Left lung (tissue), 4 donors: ENCODE measurements at regions not wholly inside any gene's neighbourhood (a gene's known extent, or its start where the extent isn't known, plus 50 kb on each side); places are given as distances from the start of the nearest gene placed in this dataset.

Source experiments
- ATAC-seq: fragments of 200-7000 bp; cut with Tn5 transposase; one replicate; pipeline ENCODE4 v1.9.1; 2020; ENCODE audit warnings: moderate library complexity
- DNase-seq, 4 donors: peaks; one replicate each; pipeline ENCODE4 v3.0.0-alpha.2; 2013 to 2020
- H3K27ac ChIP-seq, 2 donors: fragments of 200-600 bp; sonication (generic) in 1 of 2; one replicate each; pipeline versions ENCODE4 v1.5.0 to v1.8.0; 2020 to 2021
- H3K27me3 ChIP-seq, 2 donors: fragments of 200-600 bp; sonication (generic) in 1 of 2; one replicate each; pipeline versions ENCODE4 v1.5.0 to v1.8.0; 2020 to 2021
- H3K36me3 ChIP-seq, 2 donors: fragments of 200-600 bp; sonication (generic) in 1 of 2; one replicate each; pipeline versions ENCODE4 v1.5.0 to v1.8.0; 2020 to 2021
- H3K4me1 ChIP-seq, 2 donors: fragments of 200-600 bp; one replicate each; pipeline ENCODE4 v1.8.0; 2021
- H3K4me3 ChIP-seq, 2 donors: fragments of 200-600 bp; sonication (generic) in 1 of 2; one replicate each; pipeline versions ENCODE4 v1.5.0 to v1.8.0; 2020 to 2021; ENCODE audit warnings: mild to moderate bottlenecking in 1 of 2
- H3K9me3 ChIP-seq, 2 donors: fragments of 200-600 bp; sonication (generic) in 1 of 2; one replicate each; pipeline versions ENCODE4 v1.5.0 to v1.8.0; 2020 to 2021
- intact Hi-C, 2 donors: fragments of 100-400 bp; cut with DNase I; formaldehyde crosslinking; loops; one replicate each; pipeline versions ENCODE4 v1.11.2 to v1.14.2; 2022
- TF ChIP-seq, protein P1 (sequence below), 2 donors: fragments of 200-600 bp; sonication (generic) in 1 of 2; IDR thresholded peaks; one replicate each; pipeline versions ENCODE4 v1.5.0 to v1.8.0; 2021; ENCODE audit warnings: antibody characterized with exemption in 2 of 2
- donor health status: DM: no; HTN: yes; CAD: no.
- donor health status: DM: no; HTN: no; CAD: no.

GRCh38 chr2:37543999-37544557 is 127.4 kb downstream of the CDC42EP3 start:
- Histone ChIP-seq H3K4me1 (no peaks in the 10 kb centered on the region), H3K9me3 (no peaks in the 10 kb centered on the region), H3K36me3 (no peaks in the 10 kb centered on the region), H3K27ac (no peak overlapping the region), H3K27me3 (no peaks in the 10 kb centered on the region), H3K4me3 (no peak overlapping the region)
- intact Hi-C loops, result no loop called here
- no peak for ATAC-seq
- DNase-seq, result no peak
- TF ChIP-seq, protein P1, sequence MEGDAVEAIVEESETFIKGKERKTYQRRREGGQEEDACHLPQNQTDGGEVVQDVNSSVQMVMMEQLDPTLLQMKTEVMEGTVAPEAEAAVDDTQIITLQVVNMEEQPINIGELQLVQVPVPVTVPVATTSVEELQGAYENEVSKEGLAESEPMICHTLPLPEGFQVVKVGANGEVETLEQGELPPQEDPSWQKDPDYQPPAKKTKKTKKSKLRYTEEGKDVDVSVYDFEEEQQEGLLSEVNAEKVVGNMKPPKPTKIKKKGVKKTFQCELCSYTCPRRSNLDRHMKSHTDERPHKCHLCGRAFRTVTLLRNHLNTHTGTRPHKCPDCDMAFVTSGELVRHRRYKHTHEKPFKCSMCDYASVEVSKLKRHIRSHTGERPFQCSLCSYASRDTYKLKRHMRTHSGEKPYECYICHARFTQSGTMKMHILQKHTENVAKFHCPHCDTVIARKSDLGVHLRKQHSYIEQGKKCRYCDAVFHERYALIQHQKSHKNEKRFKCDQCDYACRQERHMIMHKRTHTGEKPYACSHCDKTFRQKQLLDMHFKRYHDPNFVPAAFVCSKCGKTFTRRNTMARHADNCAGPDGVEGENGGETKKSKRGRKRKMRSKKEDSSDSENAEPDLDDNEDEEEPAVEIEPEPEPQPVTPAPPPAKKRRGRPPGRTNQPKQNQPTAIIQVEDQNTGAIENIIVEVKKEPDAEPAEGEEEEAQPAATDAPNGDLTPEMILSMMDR (IDR thresholded peaks at IDR 0.05), result no peak

DNA sequence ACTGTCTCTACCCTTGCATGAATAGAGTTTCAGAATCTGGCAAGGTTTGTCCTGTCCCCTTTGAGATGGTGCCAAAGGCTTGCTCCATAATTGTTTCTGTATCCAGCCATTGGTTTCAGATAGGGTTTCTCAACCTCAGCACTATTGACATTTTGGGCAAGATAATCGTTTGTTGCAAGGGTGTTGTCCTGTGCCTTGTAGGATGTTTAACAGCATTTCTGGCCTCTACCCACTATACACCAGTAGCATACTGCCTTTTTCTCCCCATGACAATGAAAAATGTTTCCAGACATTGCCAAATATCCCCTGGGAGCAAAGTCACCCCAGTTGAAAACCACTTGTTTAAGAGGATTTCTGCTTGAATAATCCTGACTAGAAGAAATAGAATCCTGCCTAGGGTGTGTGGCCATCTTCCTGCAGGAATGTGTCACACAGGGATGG is 126.8 kb downstream of the CDC42EP3 start:
- Histone ChIP-seq H3K27me3 (no peaks in the 10 kb centered on the region), H3K4me3 (no peak overlapping the region), H3K4me1 (no peaks in the 10 kb centered on the region), H3K36me3 (no peaks in the 10 kb centered on the region), H3K27ac (no peak overlapping the region), H3K9me3 (no peaks in the 10 kb centered on the region)
- no peak for DNase-seq
- no peak for ATAC-seq
- TF ChIP-seq, protein P1 (IDR thresholded peaks at IDR 0.05), result no peak
- intact Hi-C loops, result no loop called here

- DNase-seq, result no peak
- Histone ChIP-seq H3K27me3 (no peaks in the 10 kb centered on the region), H3K36me3 (no peaks in the 10 kb centered on the region), H3K27ac (no peak overlapping the region), H3K9me3 (no peaks in the 10 kb centered on the region), H3K4me3 (no peak overlapping the region), H3K4me1 (no peaks in the 10 kb centered on the region)
- ATAC-seq, result no peak
- intact Hi-C loops, result no loop called here
- TF ChIP-seq, protein P1 (IDR thresholded peaks at IDR 0.05), result no peak
Measured at GRCh38 chr2:37549598-37549997, 121.8 kb downstream of the CDC42EP3 start.

DNA sequence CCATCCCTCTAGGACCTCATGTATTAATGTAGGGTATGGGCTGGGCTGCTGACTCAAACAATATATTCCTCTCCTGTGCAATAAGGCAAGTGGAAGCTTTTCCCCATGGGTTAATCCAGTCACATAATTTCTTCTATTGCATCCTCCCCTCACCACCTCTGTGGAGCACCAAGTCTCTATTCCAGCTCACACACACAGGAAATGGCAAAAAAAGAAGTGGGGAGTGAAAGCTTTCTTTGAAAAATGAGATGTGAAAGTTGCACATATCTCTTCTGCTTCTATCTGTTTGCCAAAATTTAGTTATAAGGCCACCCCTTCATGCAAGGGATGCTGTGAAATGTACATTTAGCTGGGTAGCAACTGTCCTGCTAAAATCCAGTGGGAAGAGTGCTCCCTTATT is 121.3 kb downstream of the CDC42EP3 start:
- Histone ChIP-seq H3K4me3 (no peak overlapping the region), H3K9me3 (no peaks in the 10 kb centered on the region), H3K36me3 (no peaks in the 10 kb centered on the region), H3K27me3 (no peaks in the 10 kb centered on the region), H3K27ac (no peak overlapping the region), H3K4me1 (peaks cover 0 to 3% of the 10 kb centered on the region in 2 donors)
- TF ChIP-seq, protein P1 (IDR thresholded peaks at IDR 0.05), result no peak
- no peak for DNase-seq
- no peak for ATAC-seq
- intact Hi-C loops, result no loop called here

GRCh38 chr2:37551783-37552182 is 119.7 kb downstream of the CDC42EP3 start:
- H3K4me3 ChIP-seq, result no peak overlapping the region
- intact Hi-C loops, result no loop called here
- no peaks in the 10 kb centered on the region for H3K36me3 ChIP-seq
- ATAC-seq (no peak), DNase-seq (no peak)
- no peaks in the 10 kb centered on the region for H3K27me3 ChIP-seq
- peaks cover 0 to 12% of the 10 kb centered on the region in 2 donors for H3K4me1 ChIP-seq
- H3K9me3 ChIP-seq, result no peaks in the 10 kb centered on the region
- TF ChIP-seq, protein P1 (IDR thresholded peaks at IDR 0.05), result no peak
- H3K27ac ChIP-seq, result no peak overlapping the region
